Esophagus (tissue), 2 donors: ENCODE measurements at regions not wholly inside any gene's neighbourhood (a gene's known extent, or its start where the extent isn't known, plus 50 kb on each side); places are given as distances from the start of the nearest gene placed in this dataset.

ENCODE experiments used
- H3K27ac ChIP-seq, 2 donors: one replicate each; pipeline ENCODE4 v1.5.1; 2013; ENCODE audit warnings: low read depth in 2 of 2, mild to moderate bottlenecking in 2 of 2, inconsistent platforms in 1 of 2, low read length in 1 of 2, moderate library complexity in 1 of 2
- H3K27me3 ChIP-seq, 2 donors: one replicate each; pipeline ENCODE4 v1.6.1; 2013; ENCODE audit warnings: low read length in 2 of 2, control low read depth in 1 of 2, mild to moderate bottlenecking in 1 of 2; ENCODE audit not compliant: insufficient read depth in 2 of 2, control insufficient read depth in 1 of 2
- H3K36me3 ChIP-seq, 2 donors: one replicate each; pipeline ENCODE4 v1.6.1; 2013; ENCODE audit warnings: low read length in 1 of 2; ENCODE audit not compliant: control insufficient read depth in 2 of 2, insufficient read depth in 2 of 2
- H3K4me1 ChIP-seq, 2 donors: one replicate each; pipeline ENCODE4 v1.6.1; 2013; ENCODE audit warnings: low read length in 1 of 2; ENCODE audit not compliant: control insufficient read depth in 2 of 2, insufficient read depth in 2 of 2
- H3K4me3 ChIP-seq, 2 donors: one replicate each; pipeline ENCODE4 v1.5.1; 2013; ENCODE audit warnings: low read length in 2 of 2, mild to moderate bottlenecking in 2 of 2, low read depth in 1 of 2, moderate library complexity in 1 of 2
- H3K9me3 ChIP-seq, 2 donors: one replicate each; pipeline ENCODE4 v1.6.1; 2013; ENCODE audit warnings: mild to moderate bottlenecking in 2 of 2, low read depth in 1 of 2, low read length in 1 of 2, moderate library complexity in 1 of 2; ENCODE audit not compliant: control insufficient read depth in 2 of 2, insufficient read depth in 1 of 2
- WGBS, 2 donors: extraction: QIAGEN DNeasy Blood & Tissue Kit; methylation state at CpG; one replicate each; pipeline ENCODE4 v1.1.7; 2013; 5-methylcytosine and 5-hydroxymethylcytosine counted together
- donor health status: healthy with polysubstance abuse.
- donor health status: Bipolar disorder and iron deficiency.

- no peaks in the 10 kb centered on the region for H3K27me3 ChIP-seq
- H3K4me1 ChIP-seq: no peaks in the 10 kb centered on the region
- no peak overlapping the region for H3K27ac ChIP-seq
- WGBS, 2 donors: 89 to 96% methylated on average over 1 of the region's 1 CpG
- no peaks in the 10 kb centered on the region for H3K9me3 ChIP-seq
- H3K4me3 ChIP-seq: no peak overlapping the region
- no peaks in the 10 kb centered on the region for H3K36me3 ChIP-seq
Observed at GRCh38 chr18:56269958-56270357, 368.4 kb downstream of the TXNL1 start.

DNA sequence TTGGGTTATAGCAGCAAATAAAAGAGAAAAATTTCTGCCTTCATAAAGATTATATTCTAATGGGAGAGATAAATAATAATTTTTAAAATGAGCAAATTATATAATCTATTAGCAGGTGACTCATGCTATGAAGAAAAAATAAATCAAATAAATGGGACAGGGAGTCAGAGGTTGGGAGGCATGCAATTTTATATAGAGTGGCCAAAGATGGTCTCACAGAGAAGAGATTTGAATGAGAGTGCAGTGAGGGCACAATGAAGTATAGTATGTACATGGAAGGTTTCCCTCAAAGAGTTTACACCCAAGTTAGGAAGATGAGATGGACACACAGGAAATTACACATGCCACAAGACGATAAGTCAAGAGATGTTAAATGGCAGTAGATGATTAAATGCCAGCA, 369.4 kb downstream of the TXNL1 start:
- WGBS, 2 donors: 86 to 88% methylated on average over 1 of the region's 1 CpG
- Histone ChIP-seq H3K36me3 (no peaks in the 10 kb centered on the region), H3K9me3 (no peaks in the 10 kb centered on the region), H3K4me3 (no peak overlapping the region), H3K4me1 (no peaks in the 10 kb centered on the region), H3K27ac (no peak overlapping the region), H3K27me3 (no peaks in the 10 kb centered on the region)

DNA sequence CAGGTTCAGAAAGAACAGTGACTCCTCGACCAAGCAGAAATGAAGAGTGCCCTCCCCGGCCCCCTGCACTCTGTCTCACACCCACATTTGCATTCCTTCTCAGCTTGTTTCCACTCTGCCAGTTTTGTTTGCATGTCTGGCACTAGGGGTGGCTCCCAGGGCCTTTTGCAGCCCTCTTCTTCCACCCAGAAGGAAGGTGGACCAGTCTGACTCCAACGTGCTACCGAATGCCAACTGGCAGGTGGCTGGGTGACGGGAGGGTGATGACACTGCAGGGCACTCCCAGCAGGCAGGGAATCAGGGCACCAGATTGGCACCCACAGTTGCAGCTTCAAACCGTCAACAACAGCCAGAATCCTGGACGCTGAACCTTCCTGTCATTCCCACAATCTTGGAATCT, 371.1 kb downstream of the TXNL1 start:
- H3K36me3 ChIP-seq: no peaks in the 10 kb centered on the region
- H3K9me3 ChIP-seq: no peaks in the 10 kb centered on the region
- no peak overlapping the region for H3K27ac ChIP-seq
- no peak overlapping the region for H3K4me3 ChIP-seq
- WGBS, 2 donors: 80 to 86% methylated on average over 7 of the region's 7 CpGs
- no peaks in the 10 kb centered on the region for H3K4me1 ChIP-seq
- H3K27me3 ChIP-seq: no peaks in the 10 kb centered on the region

DNA sequence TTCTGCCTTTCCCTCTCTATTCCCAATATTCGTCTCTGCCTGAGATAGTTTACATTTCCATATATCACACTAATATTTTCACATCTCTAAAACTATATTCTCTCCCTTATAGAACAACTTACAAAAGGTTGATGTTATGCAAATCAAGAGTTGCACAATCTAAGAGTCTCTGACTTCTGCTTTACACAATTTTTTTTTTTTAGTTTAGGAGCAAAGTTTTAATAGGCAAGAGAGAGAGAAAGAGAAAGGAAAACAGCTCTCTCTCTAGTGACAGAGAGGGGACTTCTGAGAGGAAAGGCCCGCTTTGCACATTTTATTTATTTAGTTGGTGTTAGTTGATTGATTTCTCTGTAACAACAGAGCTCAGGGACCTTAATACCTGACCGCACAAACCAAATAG, 380.2 kb downstream of the TXNL1 start:
- H3K36me3 ChIP-seq: no peaks in the 10 kb centered on the region
- 81 to 88% methylated on average over 3 of the region's 3 CpGs for WGBS, 2 donors
- no peak overlapping the region for H3K4me3 ChIP-seq
- H3K4me1 ChIP-seq: no peaks in the 10 kb centered on the region
- H3K27ac ChIP-seq: no peak overlapping the region
- H3K27me3 ChIP-seq: no peaks in the 10 kb centered on the region
- H3K9me3 ChIP-seq: no peaks in the 10 kb centered on the region

- H3K9me3 ChIP-seq: no peaks in the 10 kb centered on the region
- no peaks in the 10 kb centered on the region for H3K27me3 ChIP-seq
- no peak overlapping the region for H3K27ac ChIP-seq
- no peak overlapping the region for H3K4me3 ChIP-seq
- no peaks in the 10 kb centered on the region for H3K36me3 ChIP-seq
- no peaks in the 10 kb centered on the region for H3K4me1 ChIP-seq
- 58 to 63% methylated on average over 4 of the region's 4 CpGs for WGBS, 2 donors
Observed at GRCh38 chr18:56257205-56257604, 381.2 kb downstream of the TXNL1 start.

DNA sequence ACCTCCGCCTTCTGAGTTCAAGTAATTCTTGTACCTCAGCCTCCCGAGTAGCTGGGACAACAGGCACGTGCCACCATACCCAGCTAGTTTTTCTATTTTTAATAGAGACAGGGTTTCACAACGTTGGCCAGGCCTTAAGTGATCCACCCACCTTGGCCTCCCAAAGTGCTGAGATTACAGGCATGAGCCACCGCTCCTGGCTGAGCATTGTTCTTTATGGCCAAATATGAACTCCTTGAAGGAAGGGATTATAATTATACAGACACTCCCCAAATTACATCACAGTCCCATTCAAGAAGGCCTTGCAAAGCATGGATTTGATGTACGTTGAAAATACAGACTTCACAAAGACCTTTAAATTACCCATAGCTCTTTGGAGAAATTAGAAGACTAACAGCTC, 381.7 kb downstream of the TXNL1 start:
- 60 to 71% methylated on average over 6 of the region's 6 CpGs for WGBS, 2 donors

DNA sequence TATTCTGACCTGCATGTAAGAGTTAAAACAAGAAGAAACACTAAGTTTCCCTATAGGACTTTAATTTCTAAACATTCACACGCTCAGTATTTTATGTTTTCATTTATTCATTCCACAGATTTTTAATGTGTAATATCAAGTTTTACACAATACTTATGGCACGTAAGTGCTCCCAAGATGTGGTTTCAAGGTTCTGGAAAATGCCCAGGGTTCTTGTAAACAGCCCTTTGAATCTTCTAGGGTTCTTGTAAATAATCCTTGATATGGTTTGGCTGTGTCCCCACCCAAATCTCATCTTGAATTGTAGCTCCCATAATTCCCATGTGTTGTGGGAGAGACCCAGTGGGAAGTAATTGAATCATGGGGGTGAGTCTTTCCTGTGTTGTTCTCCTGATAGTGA, 383.0 kb downstream of the TXNL1 start:
- Histone ChIP-seq H3K4me3 (no peak overlapping the region), H3K9me3 (no peaks in the 10 kb centered on the region), H3K36me3 (no peaks in the 10 kb centered on the region), H3K27ac (no peak overlapping the region), H3K27me3 (no peaks in the 10 kb centered on the region), H3K4me1 (no peaks in the 10 kb centered on the region)
- WGBS, 2 donors: 81 to 85% methylated on average over 2 of the region's 2 CpGs

More for the DNA sequence above, 381.7 kb downstream of the TXNL1 start:
- peak overlapping the region in 1 of 2 donors; percentile 57 for H3K27ac ChIP-seq
- no peak overlapping the region for H3K4me3 ChIP-seq
- no peaks in the 10 kb centered on the region for H3K36me3 ChIP-seq
- H3K9me3 ChIP-seq: no peaks in the 10 kb centered on the region
- H3K27me3 ChIP-seq: no peaks in the 10 kb centered on the region
- H3K4me1 ChIP-seq: no peaks in the 10 kb centered on the region

- WGBS, 2 donors: 93 to 95% methylated on average over 1 of the region's 1 CpG
Observed at GRCh38 chr18:56252456-56252855, 385.9 kb downstream of the TXNL1 start.

DNA sequence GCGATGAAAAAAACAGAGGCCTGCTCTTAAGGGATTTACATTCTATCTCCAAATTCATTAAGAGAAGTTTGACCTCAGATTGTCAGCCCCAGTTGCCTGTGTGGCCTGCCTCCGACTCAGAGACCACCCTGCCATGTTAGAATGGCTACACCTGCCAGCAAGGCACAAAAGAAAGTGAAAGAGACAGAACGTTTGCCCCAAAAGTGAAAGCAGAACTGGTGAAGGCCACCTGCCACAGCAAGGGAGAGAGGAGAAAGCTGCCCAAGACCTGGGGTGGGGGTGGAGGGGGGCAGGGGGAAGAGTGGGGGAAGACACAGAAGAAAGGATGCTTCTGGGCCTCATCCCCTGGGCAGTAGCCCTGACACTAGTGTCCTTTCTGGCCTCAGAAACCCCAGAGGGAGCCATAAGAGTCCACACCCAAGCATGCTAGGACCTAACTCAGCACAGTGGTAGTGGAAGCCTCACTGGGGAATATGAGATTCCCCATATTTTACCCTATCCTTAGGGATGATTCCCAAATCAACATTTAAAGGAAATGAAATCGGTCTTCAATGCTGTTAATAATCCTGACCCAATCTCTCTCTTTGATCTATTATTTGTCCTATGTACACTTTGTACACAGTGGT, 389.7 kb downstream of the TXNL1 start:
- H3K9me3 ChIP-seq: no peaks in the 10 kb centered on the region
- 60 to 63% methylated on average over 4 of the region's 4 CpGs for WGBS, 2 donors
- peaks cover 0 to 2% of the 10 kb centered on the region in 2 donors for H3K4me1 ChIP-seq
- no peaks in the 10 kb centered on the region for H3K36me3 ChIP-seq
- no peak overlapping the region for H3K4me3 ChIP-seq
- H3K27ac ChIP-seq: no peak overlapping the region
- peaks cover 0 to 2% of the 10 kb centered on the region in 2 donors for H3K27me3 ChIP-seq

More at GRCh38 chr18:56252456-56252855, 385.9 kb downstream of the TXNL1 start:
- Histone ChIP-seq H3K27ac (no peak overlapping the region), H3K4me3 (no peak overlapping the region), H3K9me3 (no peaks in the 10 kb centered on the region), H3K36me3 (no peaks in the 10 kb centered on the region), H3K4me1 (peaks cover 0 to 2% of the 10 kb centered on the region in 2 donors), H3K27me3 (peaks cover 0 to 2% of the 10 kb centered on the region in 2 donors)

DNA sequence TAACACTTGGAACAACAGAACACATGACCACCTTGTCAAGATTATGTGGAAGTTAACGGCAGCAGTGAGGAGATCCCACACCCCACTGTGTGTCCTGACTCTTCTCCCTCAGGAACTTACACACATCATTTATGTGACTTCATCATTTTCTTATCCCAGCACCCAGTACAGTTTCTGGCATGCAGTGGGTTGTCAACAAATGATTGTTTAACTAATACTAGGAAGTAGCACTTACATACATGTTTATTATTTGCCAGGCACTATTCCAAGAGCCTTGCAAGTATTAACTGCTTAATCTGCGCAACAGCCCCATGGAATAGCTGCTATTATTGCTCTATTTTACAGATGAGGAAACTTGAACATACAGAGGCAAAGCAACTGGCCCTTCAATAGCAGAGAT, 391.5 kb downstream of the TXNL1 start:
- Histone ChIP-seq H3K4me3 (no peak overlapping the region), H3K27me3 (peaks cover 0 to 2% of the 10 kb centered on the region in 2 donors), H3K9me3 (no peaks in the 10 kb centered on the region), H3K4me1 (peaks cover 0 to 2% of the 10 kb centered on the region in 2 donors), H3K36me3 (no peaks in the 10 kb centered on the region), H3K27ac (no peak overlapping the region)
- 80 to 82% methylated on average over 2 of the region's 2 CpGs for WGBS, 2 donors
